ENCODE measurements at regions not wholly inside any gene's neighbourhood (a gene's known extent, or its start where the extent isn't known, plus 50 kb on each side); places are given as distances from the start of the nearest gene placed in this dataset.

DNA sequence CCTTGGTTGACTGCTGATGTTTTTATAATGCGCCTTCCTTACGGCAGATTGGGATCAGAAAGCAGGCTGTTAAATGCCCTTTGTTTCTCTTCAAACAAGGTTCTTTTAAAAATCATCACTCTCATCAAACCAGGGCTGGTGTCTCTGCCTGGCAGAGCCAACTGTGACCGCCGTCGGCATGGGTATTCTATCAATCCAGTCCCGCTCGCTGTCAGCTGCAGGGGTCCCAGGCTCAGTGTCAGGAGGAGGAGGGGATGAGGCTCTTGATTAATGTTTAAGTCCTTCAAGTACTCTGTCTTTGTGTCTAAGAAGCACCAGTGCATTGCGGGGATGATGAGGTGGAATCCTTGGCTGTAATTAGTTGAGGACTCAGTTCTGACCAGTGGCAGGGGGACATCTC, 348.1 kb downstream of the RNF144A start:
- TF ChIP-seq, protein P1, sequence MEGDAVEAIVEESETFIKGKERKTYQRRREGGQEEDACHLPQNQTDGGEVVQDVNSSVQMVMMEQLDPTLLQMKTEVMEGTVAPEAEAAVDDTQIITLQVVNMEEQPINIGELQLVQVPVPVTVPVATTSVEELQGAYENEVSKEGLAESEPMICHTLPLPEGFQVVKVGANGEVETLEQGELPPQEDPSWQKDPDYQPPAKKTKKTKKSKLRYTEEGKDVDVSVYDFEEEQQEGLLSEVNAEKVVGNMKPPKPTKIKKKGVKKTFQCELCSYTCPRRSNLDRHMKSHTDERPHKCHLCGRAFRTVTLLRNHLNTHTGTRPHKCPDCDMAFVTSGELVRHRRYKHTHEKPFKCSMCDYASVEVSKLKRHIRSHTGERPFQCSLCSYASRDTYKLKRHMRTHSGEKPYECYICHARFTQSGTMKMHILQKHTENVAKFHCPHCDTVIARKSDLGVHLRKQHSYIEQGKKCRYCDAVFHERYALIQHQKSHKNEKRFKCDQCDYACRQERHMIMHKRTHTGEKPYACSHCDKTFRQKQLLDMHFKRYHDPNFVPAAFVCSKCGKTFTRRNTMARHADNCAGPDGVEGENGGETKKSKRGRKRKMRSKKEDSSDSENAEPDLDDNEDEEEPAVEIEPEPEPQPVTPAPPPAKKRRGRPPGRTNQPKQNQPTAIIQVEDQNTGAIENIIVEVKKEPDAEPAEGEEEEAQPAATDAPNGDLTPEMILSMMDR (IDR thresholded peaks at IDR 0.05): no peak
- TF ChIP-seq EP300 (IDR thresholded peaks at IDR 0.05): no peak
